ENCODE measurements at regions not wholly inside any gene's neighbourhood (a gene's known extent, or its start where the extent isn't known, plus 50 kb on each side); places are given as distances from the start of the nearest gene placed in this dataset.
A peak's percentile ranks its signal among the peaks of the same experiment; 100 is the strongest.
"Not testable (repeated sequence)": the region's sequence is repeated elsewhere in the genome, so short reads cannot be mapped to it uniquely, and the experiment has no call there.

GRCh38 chr19:41495589-41495988, 52.6 kb downstream of the ERICH4 start:
- no peak overlapping the region for H3K27ac ChIP-seq
- H3K4me3 ChIP-seq: no peak overlapping the region

GRCh38 chr19:41499899-41500298, 56.9 kb downstream of the ERICH4 start:
- peak overlapping the region in 15 of 21 experiments; percentile 13 to 81 (median 61) for H3K27ac ChIP-seq
- peak overlapping the region; percentile 10 to 28 (median 16) for H3K4me3 ChIP-seq

DNA sequence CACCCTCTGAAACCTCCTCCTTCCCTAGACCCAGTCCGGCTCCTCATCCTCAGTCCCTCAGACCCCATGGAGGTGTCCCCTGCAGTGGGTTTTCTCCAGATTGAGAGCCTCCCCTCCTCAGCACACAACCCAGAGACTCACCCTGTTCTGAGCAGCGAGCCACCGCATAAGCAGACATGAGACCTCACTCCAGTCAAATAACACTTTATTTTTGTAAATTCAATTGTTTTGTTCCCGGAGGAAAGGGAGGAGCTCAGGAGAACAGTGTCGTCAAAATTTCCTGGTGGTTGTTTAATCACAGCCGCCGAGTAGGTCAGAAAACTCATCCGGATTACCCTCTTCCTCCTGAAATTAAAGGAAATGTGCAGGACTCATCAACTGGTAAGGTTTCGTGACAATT, 57.5 kb downstream of the ERICH4 start:
- Histone ChIP-seq H3K27ac (peak overlapping the region in 14 of 21 experiments; percentile 13 to 81 (median 64)), H3K4me3 (peak overlapping the region in 6 of 7 experiments; percentile 12 to 28 (median 18))

DNA sequence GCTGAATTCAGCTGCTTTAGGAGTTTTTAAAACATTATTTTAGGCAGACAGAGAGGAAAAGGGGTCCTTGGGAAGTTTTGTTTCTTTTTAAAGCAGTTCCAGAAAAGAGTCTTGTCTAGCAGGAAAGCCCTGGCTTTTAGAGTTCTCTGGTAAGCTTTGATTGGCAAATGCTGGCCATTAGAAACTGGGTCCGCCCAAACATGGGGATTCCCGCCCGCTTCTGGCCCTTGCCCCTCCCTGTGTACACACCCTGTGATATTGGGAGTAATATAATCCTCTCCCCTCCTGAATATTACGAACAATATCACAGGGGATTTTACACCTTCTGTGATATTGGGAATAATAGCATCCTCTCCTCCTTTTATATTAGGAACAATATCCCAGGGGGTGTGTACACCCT, 58.9 kb downstream of the ERICH4 start:
- Histone ChIP-seq H3K4me3 (no peak overlapping the region), H3K27ac (peak overlapping the region in 3 of 21 experiments; percentile 9 to 23 (median 22))

DNA sequence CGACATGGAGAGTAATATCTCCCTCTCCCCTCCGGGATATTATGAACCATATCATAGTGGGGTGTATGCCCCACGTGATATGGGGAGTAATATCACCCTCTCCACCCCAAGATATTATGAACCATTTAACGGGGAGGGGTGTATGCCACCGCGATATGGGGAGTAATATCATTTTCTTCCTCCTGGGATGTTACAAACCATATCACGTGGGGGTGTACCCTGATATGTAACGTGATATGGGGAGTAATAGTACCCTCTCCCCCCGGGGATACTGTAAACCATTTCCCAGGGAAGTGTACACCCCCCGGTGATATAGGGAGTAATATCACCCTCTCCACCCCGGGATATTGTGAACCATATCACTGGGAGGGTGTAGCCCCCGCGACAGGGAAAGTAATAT, 62.1 kb downstream of the ERICH4 start:
- no peak overlapping the region for H3K27ac ChIP-seq

GRCh38 chr19:41510484-41510883, 65.5 kb upstream of the CEACAM21 start:
- Histone ChIP-seq H3K27ac (no peak overlapping the region), H3K4me3 (no peak overlapping the region)

More for the DNA sequence above, 62.1 kb downstream of the ERICH4 start:
- H3K4me3 ChIP-seq: no peak overlapping the region

DNA sequence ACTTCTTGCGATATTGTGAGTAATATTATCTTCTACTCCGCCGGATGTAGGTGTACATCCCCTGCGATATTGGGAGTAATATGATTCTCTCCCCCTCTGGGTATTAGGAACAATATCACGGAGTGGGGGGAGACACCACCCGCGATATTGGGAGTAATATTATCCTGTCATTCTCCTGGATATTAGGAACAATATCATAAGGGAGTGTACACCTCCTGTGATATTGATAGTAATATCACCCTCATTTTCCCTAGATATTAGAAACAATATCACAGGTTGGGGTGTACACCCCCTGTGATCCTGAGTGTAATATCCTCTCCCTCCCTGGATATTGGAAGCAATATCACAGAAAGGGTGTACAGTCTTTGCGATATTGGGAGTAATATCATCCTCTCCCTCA, 64.3 kb upstream of the CEACAM21 start:
- no peak overlapping the region for H3K4me3 ChIP-seq

DNA sequence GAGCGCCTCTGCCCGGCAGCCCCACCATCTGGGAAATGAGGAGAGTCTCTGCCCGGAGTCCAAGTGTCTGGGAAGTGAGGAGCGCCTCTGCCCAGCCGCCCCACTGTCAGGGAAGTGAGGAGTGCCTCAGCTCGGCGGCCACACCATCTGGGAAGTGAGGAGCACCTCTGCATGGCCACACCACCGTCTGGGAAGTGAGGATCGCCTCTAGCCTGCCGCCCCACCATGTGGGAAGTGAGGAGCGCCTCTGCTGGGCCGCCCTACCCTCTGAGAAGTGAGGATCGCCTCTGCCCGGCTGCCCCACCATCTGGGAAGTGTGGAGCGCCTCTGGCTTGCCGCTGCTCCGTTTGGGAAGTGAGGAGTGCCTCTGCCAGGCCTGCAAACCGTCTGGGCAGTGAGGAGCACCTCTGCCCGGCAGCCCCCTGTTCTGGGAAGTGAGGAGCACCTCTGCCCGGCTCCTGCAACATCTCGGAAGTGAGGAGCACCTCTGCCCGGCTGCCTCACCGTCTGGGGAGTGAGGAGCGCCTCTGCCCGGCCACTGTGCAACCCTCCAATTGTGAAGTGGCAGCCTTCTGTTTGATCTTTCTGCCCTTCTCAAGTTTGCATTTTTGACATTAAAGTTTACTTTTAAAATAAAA, 60.8 kb upstream of the CEACAM21 start:
- Histone ChIP-seq H3K27ac (no peak overlapping the region), H3K4me3 (no peak overlapping the region)

More for the DNA sequence above, 64.3 kb upstream of the CEACAM21 start:
- H3K27ac ChIP-seq: no peak overlapping the region

- not testable (repeated sequence) for H3K27ac ChIP-seq, H3K4me3 ChIP-seq
Observed at GRCh38 chr19:41516292-41517171, 59.4 kb upstream of the CEACAM21 start.

- Histone ChIP-seq H3K27ac (no peak overlapping the region), H3K4me3 (no peak overlapping the region)
Observed at GRCh38 chr19:41518141-41518540, 57.8 kb upstream of the CEACAM21 start.

- Histone ChIP-seq H3K27ac (peak overlapping the region in 12 of 21 experiments; percentile 28 to 84 (median 66)), H3K4me3 (peak overlapping the region in 6 of 7 experiments; percentile 13 to 41 (median 38))
Observed at GRCh38 chr19:41521138-41521930, 54.6 kb upstream of the CEACAM21 start.

- H3K27ac ChIP-seq: peak overlapping the region in 16 of 21 experiments; percentile 28 to 84 (median 64)
- peak overlapping the region; percentile 13 to 41 (median 38) for H3K4me3 ChIP-seq
Observed at GRCh38 chr19:41521931-41522555, 53.9 kb upstream of the CEACAM21 start.

GRCh38 chr19:41525989-41526388, 50.0 kb upstream of the CEACAM21 start:
- no peak overlapping the region for H3K27ac ChIP-seq
- no peak overlapping the region for H3K4me3 ChIP-seq

All from skin epidermis (tissue), 12 donors.